OCI-LY7 (cell line): ENCODE measurements at regions not wholly inside any gene's neighbourhood (a gene's known extent, or its start where the extent isn't known, plus 50 kb on each side); places are given as distances from the start of the nearest gene placed in this dataset.

Experiments
- BruUV-seq: library from RNA; stranded (reverse); fragments of 400-500 nt; replicated peaks from 2 replicates; lab custom pipeline; 2021; lab: Mats Ljungman, UMichigan
- CTCF ChIA-PET: fragments of 300-600 bp; sonication (Branson Sonifier 250); formaldehyde crosslinking; loops from one replicate; lab custom pipeline; 2022; ENCODE audit warnings: antibody characterized with exemption; ENCODE audit not compliant: unreplicated experiment; lab: Charles Lee
- POLR2A ChIA-PET: fragments of 300-600 bp; sonication (Branson Sonifier 250); formaldehyde crosslinking; loops from one replicate; lab custom pipeline; 2022; ENCODE audit warnings: antibody characterized with exemption; lab: Charles Lee
- DNase-seq: peaks from one replicate; pipeline ENCODE4 v3.0.0-alpha.2; 2015; ENCODE audit warnings: low spot score
- H2AFZ ChIP-seq: fragments of 200-600 bp; sonication (generic), shearing (Covaris generic); 2 replicates; pipeline ENCODE4 v1.6.1; 2014; ENCODE audit warnings: mild to moderate bottlenecking, antibody characterized with exemption, low read length, moderate library complexity
- H3K27ac ChIP-seq: fragments of 200-600 bp; sonication (generic); 2 replicates; pipeline ENCODE4 v1.5.1; 2014; ENCODE audit warnings: mixed run types, low read depth, mild to moderate bottlenecking, moderate library complexity, low read length, inconsistent platforms; ENCODE audit not compliant: poor library complexity, severe bottlenecking
- H3K36me3 ChIP-seq: fragments of 200-600 bp; sonication (generic); 2 replicates; pipeline ENCODE4 v1.6.1; 2014; ENCODE audit warnings: mild to moderate bottlenecking, antibody characterized with exemption, low read length, moderate library complexity, mixed read lengths; ENCODE audit not compliant: insufficient read depth
- H3K4me1 ChIP-seq: fragments of 200-600 bp; sonication (generic); 2 replicates; pipeline ENCODE4 v1.5.1; 2014; ENCODE audit warnings: mild to moderate bottlenecking, low read length; ENCODE audit not compliant: insufficient read depth, poor library complexity, severe bottlenecking
- H3K4me2 ChIP-seq: fragments of 200-600 bp; sonication (generic); 2 replicates; pipeline ENCODE4 v1.6.1; 2014; ENCODE audit warnings: mild to moderate bottlenecking, low read length
- H3K4me3 ChIP-seq: fragments of 200-600 bp; sonication (generic); 2 replicates; pipeline ENCODE4 v1.5.1; 2014; ENCODE audit warnings: mild to moderate bottlenecking, low read depth, low read length; ENCODE audit not compliant: poor library complexity, severe bottlenecking
- H3K79me2 ChIP-seq: fragments of 200-600 bp; sonication (generic); 2 replicates; pipeline ENCODE4 v1.6.1; 2016; ENCODE audit warnings: low read depth, mild to moderate bottlenecking, low read length, moderate library complexity, mixed read lengths; ENCODE audit not compliant: insufficient read depth
- H3K9me2 ChIP-seq: fragments of 200-600 bp; sonication (generic); 2 replicates; pipeline ENCODE4 v1.6.1; 2016; ENCODE audit warnings: mild to moderate bottlenecking, low read length, mixed read lengths; ENCODE audit not compliant: insufficient read depth
- H3K9me3 ChIP-seq: fragments of 200-600 bp; sonication (generic); 2 replicates; pipeline ENCODE4 v1.6.1; 2014; ENCODE audit warnings: mild to moderate bottlenecking, mixed run types, low read length, mixed read lengths
- H4K20me1 ChIP-seq: fragments of 200-600 bp; sonication (generic); 2 replicates; pipeline ENCODE4 v1.6.1; 2014; ENCODE audit warnings: mild to moderate bottlenecking, antibody characterized with exemption, low read length, moderate library complexity, mixed read lengths; ENCODE audit not compliant: insufficient read depth
- EZH2phosphoT487 ChIP-seq: fragments of 200-600 bp; sonication (generic); IDR thresholded peaks from 2 replicates; pipeline ENCODE4 v1.6.1; 2018; ENCODE audit warnings: low read depth, borderline replicate concordance, mild to moderate bottlenecking, mixed run types, antibody characterized with exemption, low read length, moderate library complexity, mixed read lengths
- intact Hi-C: fragments of 100-400 bp; cut with micrococcal nuclease; formaldehyde crosslinking; loops from one replicate; pipeline ENCODE4 v1.10.0; 2022; ENCODE audit not compliant: unreplicated experiment
- TF ChIP-seq, protein P1 (sequence below): fragments of 200-600 bp; sonication (generic); conservative IDR thresholded peaks from 2 replicates; pipeline ENCODE4 v1.5.1; 2014; ENCODE audit warnings: mild to moderate bottlenecking, antibody characterized with exemption, low read length, moderate library complexity, mixed read lengths

DNA sequence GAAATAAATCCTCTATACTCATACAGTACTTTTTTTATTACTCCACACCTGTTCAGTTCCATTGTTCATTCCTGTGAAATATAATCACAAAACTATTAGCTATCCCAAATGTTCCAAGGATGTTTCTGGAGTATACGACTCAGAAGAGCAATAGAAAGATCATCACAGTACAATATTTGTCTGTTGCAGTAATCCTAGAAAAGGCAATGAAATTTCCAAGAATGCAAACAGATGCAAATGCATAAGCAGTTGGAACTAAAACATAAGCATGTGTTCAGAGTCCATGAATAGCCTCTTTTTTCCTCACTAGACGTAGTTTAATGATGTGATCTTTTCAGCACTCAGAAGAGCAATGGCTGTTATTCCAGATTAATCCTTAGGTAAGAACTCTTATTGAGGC is 55.2 kb downstream of the RTL3 start:
- no peaks in the 10 kb centered on the region for H3K79me2 ChIP-seq
- peaks cover 3% of the 10 kb centered on the region for H3K4me1 ChIP-seq
- H3K9me2 ChIP-seq = no peaks in the 10 kb centered on the region
- no peaks in the 10 kb centered on the region for H3K36me3 ChIP-seq
- no peaks in the 10 kb centered on the region for H3K9me3 ChIP-seq
- intact Hi-C loops = no loop called here
- H3K4me3 ChIP-seq = no peak overlapping the region
- ChIA-PET POLR2A (no interaction called here), CTCF (no interaction called here)
- DNase-seq = no peak
- no peak overlapping the region for H2AFZ ChIP-seq
- H3K27ac ChIP-seq = no peak overlapping the region
- no TSS peak for BruUV-seq
- H4K20me1 ChIP-seq = no peaks in the 10 kb centered on the region
- no peak for TF ChIP-seq EZH2phosphoT487
- TF ChIP-seq, protein P1, sequence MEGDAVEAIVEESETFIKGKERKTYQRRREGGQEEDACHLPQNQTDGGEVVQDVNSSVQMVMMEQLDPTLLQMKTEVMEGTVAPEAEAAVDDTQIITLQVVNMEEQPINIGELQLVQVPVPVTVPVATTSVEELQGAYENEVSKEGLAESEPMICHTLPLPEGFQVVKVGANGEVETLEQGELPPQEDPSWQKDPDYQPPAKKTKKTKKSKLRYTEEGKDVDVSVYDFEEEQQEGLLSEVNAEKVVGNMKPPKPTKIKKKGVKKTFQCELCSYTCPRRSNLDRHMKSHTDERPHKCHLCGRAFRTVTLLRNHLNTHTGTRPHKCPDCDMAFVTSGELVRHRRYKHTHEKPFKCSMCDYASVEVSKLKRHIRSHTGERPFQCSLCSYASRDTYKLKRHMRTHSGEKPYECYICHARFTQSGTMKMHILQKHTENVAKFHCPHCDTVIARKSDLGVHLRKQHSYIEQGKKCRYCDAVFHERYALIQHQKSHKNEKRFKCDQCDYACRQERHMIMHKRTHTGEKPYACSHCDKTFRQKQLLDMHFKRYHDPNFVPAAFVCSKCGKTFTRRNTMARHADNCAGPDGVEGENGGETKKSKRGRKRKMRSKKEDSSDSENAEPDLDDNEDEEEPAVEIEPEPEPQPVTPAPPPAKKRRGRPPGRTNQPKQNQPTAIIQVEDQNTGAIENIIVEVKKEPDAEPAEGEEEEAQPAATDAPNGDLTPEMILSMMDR = no peak
- H3K4me2 ChIP-seq = no peak overlapping the region

DNA sequence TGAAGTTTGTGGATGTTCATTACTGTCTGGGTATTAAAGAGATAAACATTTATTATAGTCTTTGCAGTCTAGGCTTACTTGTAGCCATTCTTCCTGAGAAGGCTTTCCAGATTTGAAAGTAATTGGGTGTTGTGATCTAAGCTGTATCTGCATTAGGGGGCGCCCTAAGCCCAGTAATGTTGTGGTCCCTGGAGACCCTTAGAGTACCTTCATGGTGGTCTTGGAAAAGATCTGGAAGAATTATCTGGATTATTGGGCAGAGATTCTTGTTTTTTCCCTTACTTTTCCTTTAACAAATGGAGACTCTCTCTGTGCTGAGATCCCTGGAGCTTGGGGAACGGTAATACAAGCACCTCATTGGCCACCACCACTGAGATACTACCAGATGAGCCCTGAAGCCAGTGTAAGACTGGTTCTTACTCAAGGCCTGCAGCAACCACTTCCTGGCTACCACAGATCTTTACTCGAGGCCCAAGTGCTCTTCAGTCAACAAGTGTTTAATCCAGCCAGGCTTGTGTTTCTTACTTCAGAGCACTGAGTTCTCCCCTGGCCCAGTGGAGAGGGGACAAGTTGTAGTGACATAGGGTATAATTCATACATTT is 63.1 kb downstream of the RTL3 start:
- H3K79me2 ChIP-seq = no peaks in the 10 kb centered on the region
- TF ChIP-seq, protein P1 = peak; percentile 67
- no peak for TF ChIP-seq EZH2phosphoT487
- BruUV-seq = no TSS peak
- no peaks in the 10 kb centered on the region for H3K36me3 ChIP-seq
- no peaks in the 10 kb centered on the region for H3K4me1 ChIP-seq
- no peaks in the 10 kb centered on the region for H3K9me3 ChIP-seq
- H3K4me3 ChIP-seq = no peak overlapping the region
- no peak overlapping the region for H3K4me2 ChIP-seq
- H2AFZ ChIP-seq = no peak overlapping the region
- peak; percentile 13 for DNase-seq
- ChIA-PET POLR2A (interaction anchor here (1.1 kb wide), 1 partner anchor 15 kb away, joined by 5 read pairs; no protein-coding TSS in a partner anchor), CTCF (no interaction called here)
- no peaks in the 10 kb centered on the region for H4K20me1 ChIP-seq
- intact Hi-C loops = loop anchor here (2.0 to 5.0 kb wide), 2 partner anchors 486 to 675 kb away; no protein-coding TSS in a partner anchor
- H3K27ac ChIP-seq = no peak overlapping the region
- no peaks in the 10 kb centered on the region for H3K9me2 ChIP-seq

DNA sequence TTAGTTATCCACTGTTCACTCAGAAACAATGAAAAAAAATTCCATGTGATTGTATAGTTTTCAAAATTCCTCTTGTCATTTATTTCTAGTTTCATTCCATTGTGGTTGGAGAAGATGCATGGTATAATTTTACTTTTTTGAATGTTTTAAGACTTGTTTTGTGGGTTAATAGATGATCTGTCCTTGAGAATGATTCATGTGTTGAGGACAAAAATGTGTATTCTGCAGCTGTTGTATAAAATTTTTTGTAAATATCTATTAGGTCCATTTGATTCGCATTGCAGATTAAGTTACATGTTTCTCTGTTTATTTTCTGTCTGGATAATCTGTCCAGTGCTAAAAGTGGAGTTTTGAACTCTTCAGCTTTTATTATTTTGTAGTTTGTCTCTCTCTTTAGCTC is 65.4 kb downstream of the RTL3 start:
- TF ChIP-seq, protein P1 = no peak
- TF ChIP-seq EZH2phosphoT487 = no peak
- intact Hi-C loops = no loop called here
- Histone ChIP-seq H3K79me2 (no peaks in the 10 kb centered on the region), H3K9me3 (no peaks in the 10 kb centered on the region), H3K4me1 (no peaks in the 10 kb centered on the region), H4K20me1 (no peaks in the 10 kb centered on the region), H2AFZ (no peak overlapping the region), H3K4me3 (no peak overlapping the region), H3K36me3 (no peaks in the 10 kb centered on the region), H3K9me2 (no peaks in the 10 kb centered on the region), H3K4me2 (no peak overlapping the region), H3K27ac (no peak overlapping the region)
- no peak for DNase-seq
- ChIA-PET POLR2A (no interaction called here), CTCF (no interaction called here)
- no TSS peak for BruUV-seq
